GM12878 (cell line): ENCODE measurements at regions not wholly inside any gene's neighbourhood (a gene's known extent, or its start where the extent isn't known, plus 50 kb on each side); places are given as distances from the start of the nearest gene placed in this dataset.

Experiments used
- ATAC-seq: fragments of 200-7000 bp; cut with Tn5 transposase; 3 replicates; pipeline ENCODE4 v1.9.1; 2020; ENCODE audit warnings: mild to moderate bottlenecking, moderate library complexity
- BruUV-seq: library from RNA; stranded (reverse); fragments of 400-500 nt; replicated peaks from 2 replicates; lab custom pipeline; 2021; lab: Mats Ljungman, UMichigan
- CTCF ChIA-PET: fragments of 300-600 bp; sonication (Branson Sonifier 250); formaldehyde crosslinking; extraction: SDS; loops from one replicate; lab custom pipeline; 2021; ENCODE audit warnings: inconsistent platforms; lab: Yijun Ruan, JAX
- POLR2A ChIA-PET: fragments of 350-600 bp; formaldehyde crosslinking; extraction: SDS; loops from one replicate; lab custom pipeline; 2021; ENCODE audit warnings: inconsistent platforms; lab: Charles Lee
- RAD21 ChIA-PET: fragments of 300-600 bp; sonication (Branson Sonifier 250); formaldehyde crosslinking; loops from one replicate; lab custom pipeline; 2023; ENCODE audit warnings: antibody characterized with exemption; ENCODE audit not compliant: unreplicated experiment; lab: Charles Lee
- SMC1A ChIA-PET: fragments of 300-600 bp; sonication (Branson Sonifier 250); formaldehyde crosslinking; loops from one replicate; lab custom pipeline; 2023; ENCODE audit not compliant: unreplicated experiment, uncharacterized antibody; lab: Charles Lee
- DNase-seq: peaks from one replicate; pipeline ENCODE4 v3.0.0-alpha.2; 2011; ENCODE audit warnings: low read depth, low spot score
- FAIRE-seq: peaks from 3 replicates; lab custom pipeline; 2011; peaks lifted over from hg19 to GRCh38; lab: Jason Lieb, UNC
- H2AFZ ChIP-seq: 2 replicates; pipeline ENCODE4 v1.6.0; 2011; ENCODE audit warnings: low read depth, low read length, control low read depth; ENCODE audit not compliant: control insufficient read depth
- H3K27ac ChIP-seq: 2 replicates; pipeline ENCODE4 v1.5.1; 2011; ENCODE audit warnings: control low read depth; ENCODE audit not compliant: control insufficient read depth, insufficient read depth
- H3K27me3 ChIP-seq, 2 experiments: replicated peaks in 1 of 2; 2 replicates each; pipeline versions ENCODE4 v1.6.0 to v1.6.1; 2011; ENCODE audit warnings: low read length in 1 of 2; ENCODE audit not compliant: control insufficient read depth in 2 of 2, insufficient read depth in 2 of 2
- H3K36me3 ChIP-seq, 2 experiments: 2 replicates each; pipeline ENCODE4 v1.5.1; 2011; ENCODE audit warnings: low read length in 1 of 2; ENCODE audit not compliant: control insufficient read depth in 2 of 2, insufficient read depth in 2 of 2
- H3K4me1 ChIP-seq: 2 replicates; pipeline ENCODE4 v1.6.1; 2011; ENCODE audit warnings: mild to moderate bottlenecking, low read length, moderate library complexity, mixed read lengths; ENCODE audit not compliant: control insufficient read depth, insufficient read depth
- H3K4me2 ChIP-seq: 2 replicates; pipeline ENCODE4 v1.6.0; 2011; ENCODE audit warnings: control low read depth; ENCODE audit not compliant: control insufficient read depth, insufficient read depth
- H3K4me3 ChIP-seq: fragments of 200-600 bp; sonication (generic); 2 replicates; pipeline ENCODE4 v1.5.1; 2016
- H3K79me2 ChIP-seq: 2 replicates; pipeline ENCODE4 v1.6.0; 2011; ENCODE audit warnings: low read length; ENCODE audit not compliant: control insufficient read depth, insufficient read depth
- H3K9ac ChIP-seq: 2 replicates; pipeline ENCODE4 v1.8.0; 2011; ENCODE audit warnings: low read length, control low read depth, mixed read lengths; ENCODE audit not compliant: control insufficient read depth, insufficient read depth
- H3K9me3 ChIP-seq: replicated peaks from 3 replicates; pipeline ENCODE4 v1.5.1; 2011; ENCODE audit warnings: mild to moderate bottlenecking, low read length; ENCODE audit not compliant: control insufficient read depth, insufficient read depth
- H4K20me1 ChIP-seq: 2 replicates; pipeline ENCODE4 v1.6.0; 2011; ENCODE audit not compliant: control insufficient read depth, insufficient read depth
- MEF2B ChIP-seq: fragments of 450-650 bp; IDR thresholded peaks from 2 replicates; pipeline ENCODE4 v1.6.1; 2018; ENCODE audit warnings: mild to moderate bottlenecking, moderate library complexity; ENCODE audit not compliant: partially characterized antibody, poor library complexity, severe bottlenecking
- PAX8 ChIP-seq: fragments of 450-650 bp; IDR thresholded peaks from 2 replicates; pipeline ENCODE4 v1.6.1; 2017; ENCODE audit warnings: mild to moderate bottlenecking, moderate library complexity
- RAD21 ChIP-seq: IDR thresholded peaks from 2 replicates; pipeline ENCODE4 v1.6.1; 2011; ENCODE audit warnings: mild to moderate bottlenecking, low read depth, low read length, moderate library complexity; ENCODE audit not compliant: insufficient read depth
- SMC3 ChIP-seq: IDR thresholded peaks from 2 replicates; pipeline ENCODE4 v1.6.1; 2011; ENCODE audit warnings: low read length, improper control_type of control experiment, borderline replicate concordance
- STAT1 ChIP-seq: fragments of 450-650 bp; conservative IDR thresholded peaks from 2 replicates; pipeline ENCODE4 v1.6.1; 2014; ENCODE audit warnings: antibody characterized with exemption, mild to moderate bottlenecking
- YBX1 ChIP-seq: fragments of 450-650 bp; IDR thresholded peaks from 2 replicates; pipeline ENCODE4 v1.6.1; 2016; ENCODE audit warnings: antibody characterized with exemption
- WGBS: methylation state at CpG from one replicate; pipeline ENCODE4 v1.1.6; 2016; ENCODE audit warnings: low lambda C conversion rate; ENCODE audit not compliant: insufficient replicate concordance, insufficient coverage; ENCODE audit errors: missing lambda C conversion rate; 5-methylcytosine and 5-hydroxymethylcytosine counted together
- in situ Hi-C: fragments of 300-500 bp; cut with MboI; formaldehyde crosslinking; loops from 9 replicates; pipeline ENCODE4 v1.14.3; 2018; ENCODE audit warnings: mixed read lengths
- intact Hi-C: fragments of 100-400 bp; cut with micrococcal nuclease; formaldehyde crosslinking; loops from one replicate; pipeline ENCODE4 v1.14.2; 2022; ENCODE audit not compliant: unreplicated experiment
- TF ChIP-seq, protein P1 (sequence below): IDR thresholded peaks from 2 replicates; pipeline ENCODE4 v1.6.1; 2011; ENCODE audit warnings: low read depth, mild to moderate bottlenecking, low read length, moderate library complexity, borderline replicate concordance; ENCODE audit errors: extremely low read depth
- TF ChIP-seq, protein P2 (sequence below), 3 experiments: IDR thresholded peaks in 2 of 3; conservative IDR thresholded peaks in 1 of 3; 2 replicates each; pipeline ENCODE4 v1.5.1; 2011; ENCODE audit warnings: low read depth in 3 of 3, low read length in 3 of 3, mild to moderate bottlenecking in 3 of 3, control low read depth in 2 of 3, moderate library complexity in 2 of 3, inconsistent platforms in 1 of 3, mixed read lengths in 1 of 3; ENCODE audit not compliant: control insufficient read depth in 2 of 3, insufficient read depth in 1 of 3; ENCODE audit errors: extremely low read depth in 1 of 3

DNA sequence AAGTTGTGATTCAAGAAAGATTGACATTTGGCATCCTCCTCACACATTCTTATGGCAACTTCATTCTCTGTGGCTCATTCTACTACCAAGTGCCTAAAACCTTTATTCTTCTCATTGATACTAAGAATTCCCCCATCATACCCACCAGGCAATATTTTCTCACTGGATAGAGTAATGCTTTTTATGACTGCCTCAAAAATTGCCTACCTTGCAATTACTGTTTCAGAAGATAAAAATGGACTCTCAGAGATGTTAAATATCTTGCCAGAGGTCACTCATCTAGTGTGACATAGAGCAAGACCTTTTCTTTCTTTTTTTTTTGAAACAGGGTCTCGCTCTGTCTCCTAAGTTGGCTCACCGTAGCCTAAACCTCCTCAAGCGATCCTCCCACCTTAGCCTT, 192.8 kb upstream of the KYNU start (continued):
- TF ChIP-seq MEF2B (no peak), YBX1 (no peak), STAT1 (no peak)
- TF ChIP-seq, protein P1, sequence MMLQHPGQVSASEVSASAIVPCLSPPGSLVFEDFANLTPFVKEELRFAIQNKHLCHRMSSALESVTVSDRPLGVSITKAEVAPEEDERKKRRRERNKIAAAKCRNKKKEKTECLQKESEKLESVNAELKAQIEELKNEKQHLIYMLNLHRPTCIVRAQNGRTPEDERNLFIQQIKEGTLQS = no peak
- TF ChIP-seq, all 136 proteins: peak for 0

DNA sequence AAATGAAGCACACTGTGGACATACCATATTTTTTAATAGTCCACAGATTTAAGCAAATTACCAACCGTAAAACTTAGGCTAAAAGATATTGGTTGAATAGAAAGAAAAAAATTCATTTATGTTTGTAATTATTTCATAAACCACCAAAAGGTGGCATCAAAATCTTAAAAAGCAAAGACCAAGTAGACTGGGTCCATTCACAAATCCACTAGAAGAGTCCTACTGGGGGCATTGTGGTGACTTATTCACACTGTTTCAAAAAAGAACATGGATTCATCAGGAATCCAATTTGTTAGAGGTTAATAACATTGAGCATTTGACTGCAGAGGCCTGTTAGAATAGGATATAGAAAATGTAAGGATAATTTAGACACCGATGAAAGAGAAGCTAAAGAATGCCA, 194.9 kb upstream of the KYNU start:
- TF ChIP-seq SMC3 = peak; percentile 45; the same call in 1 of the 2 replicates
- no peak for TF ChIP-seq PAX8
- TF ChIP-seq RAD21 = peak; percentile 79
- TF ChIP-seq, protein P2, sequence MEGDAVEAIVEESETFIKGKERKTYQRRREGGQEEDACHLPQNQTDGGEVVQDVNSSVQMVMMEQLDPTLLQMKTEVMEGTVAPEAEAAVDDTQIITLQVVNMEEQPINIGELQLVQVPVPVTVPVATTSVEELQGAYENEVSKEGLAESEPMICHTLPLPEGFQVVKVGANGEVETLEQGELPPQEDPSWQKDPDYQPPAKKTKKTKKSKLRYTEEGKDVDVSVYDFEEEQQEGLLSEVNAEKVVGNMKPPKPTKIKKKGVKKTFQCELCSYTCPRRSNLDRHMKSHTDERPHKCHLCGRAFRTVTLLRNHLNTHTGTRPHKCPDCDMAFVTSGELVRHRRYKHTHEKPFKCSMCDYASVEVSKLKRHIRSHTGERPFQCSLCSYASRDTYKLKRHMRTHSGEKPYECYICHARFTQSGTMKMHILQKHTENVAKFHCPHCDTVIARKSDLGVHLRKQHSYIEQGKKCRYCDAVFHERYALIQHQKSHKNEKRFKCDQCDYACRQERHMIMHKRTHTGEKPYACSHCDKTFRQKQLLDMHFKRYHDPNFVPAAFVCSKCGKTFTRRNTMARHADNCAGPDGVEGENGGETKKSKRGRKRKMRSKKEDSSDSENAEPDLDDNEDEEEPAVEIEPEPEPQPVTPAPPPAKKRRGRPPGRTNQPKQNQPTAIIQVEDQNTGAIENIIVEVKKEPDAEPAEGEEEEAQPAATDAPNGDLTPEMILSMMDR (IDR thresholded peaks at IDR 0.05 in 2 of 3, conservative IDR thresholded peaks at IDR 0.05 in 1 of 3; ENCODE audit: control insufficient read depth in 2 of 3, extremely low read depth in 1 of 3, insufficient read depth in 1 of 3, low read depth in 3 of 3, low read length in 3 of 3) = peak in 1 of 3 experiments; percentile 36; a peak in 1 of 6 replicates
- WGBS = 47% methylated on average over 2 of the region's 2 CpGs
- Histone ChIP-seq H3K27ac (no peak overlapping the region), H2AFZ (no peak overlapping the region), H4K20me1 (no peaks in the 10 kb centered on the region), H3K4me1 (no peaks in the 10 kb centered on the region), H3K4me2 (no peak overlapping the region), H3K9ac (no peak overlapping the region), H3K36me3 (no peaks in the 10 kb centered on the region), H3K4me3 (no peak overlapping the region), H3K79me2 (no peaks in the 10 kb centered on the region), H3K9me3 (no peaks in the 10 kb centered on the region), H3K27me3 (peaks cover 0 to 4% of the 10 kb centered on the region in 2 experiments; a peak in 1 of 4 replicates)
- ChIA-PET CTCF (interaction anchor here (0.7 to 4.2 kb wide), 17 partner anchors 9 to 1177 kb away, joined by 3 to 41 read pairs (median 4); partner anchors contain the start of gene KYNU), RAD21 (interaction anchor here (1.1 to 2.6 kb wide), 5 partner anchors 193 to 307 kb away, joined by 3 to 11 read pairs (median 5); no protein-coding TSS in a partner anchor), SMC1A (interaction anchor here (1.0 to 2.7 kb wide), 11 partner anchors 9 to 307 kb away, joined by 3 to 22 read pairs (median 3); no protein-coding TSS in a partner anchor), POLR2A (interaction anchor here (0.9 kb wide), 1 partner anchor 307 kb away, joined by 3 read pairs; no protein-coding TSS in a partner anchor)
- intact Hi-C loops = loop anchor here (2.0 kb wide), 3 partner anchors 192 to 306 kb away; no protein-coding TSS in a partner anchor
- FAIRE-seq = no peak
- ATAC-seq = peak; percentile 39; the same call in 2 of the 3 replicates
- no peak for DNase-seq
- BruUV-seq = no TSS peak
- in situ Hi-C loops = loop anchor here (5.0 kb wide), 1 partner anchor 310 kb away; no protein-coding TSS in a partner anchor
